Lower leg skin (tissue), 3 donors: ENCODE measurements at regions not wholly inside any gene's neighbourhood (a gene's known extent, or its start where the extent isn't known, plus 50 kb on each side); places are given as distances from the start of the nearest gene placed in this dataset.

Source experiments
- POLR2A ChIP-seq, 2 donors: fragments of 450-650 bp; IDR thresholded peaks; one replicate each; pipeline ENCODE4 v1.6.1; 2016 to 2017; ENCODE audit warnings: antibody characterized with exemption in 2 of 2, mild to moderate bottlenecking in 1 of 2, moderate library complexity in 1 of 2
- TF ChIP-seq, protein P1 (sequence below), 3 donors: fragments of 450-650 bp; IDR thresholded peaks; one replicate each; pipeline ENCODE4 v1.5.1; 2016; ENCODE audit warnings: antibody characterized with exemption in 3 of 3, mild to moderate bottlenecking in 3 of 3, moderate library complexity in 2 of 3

DNA sequence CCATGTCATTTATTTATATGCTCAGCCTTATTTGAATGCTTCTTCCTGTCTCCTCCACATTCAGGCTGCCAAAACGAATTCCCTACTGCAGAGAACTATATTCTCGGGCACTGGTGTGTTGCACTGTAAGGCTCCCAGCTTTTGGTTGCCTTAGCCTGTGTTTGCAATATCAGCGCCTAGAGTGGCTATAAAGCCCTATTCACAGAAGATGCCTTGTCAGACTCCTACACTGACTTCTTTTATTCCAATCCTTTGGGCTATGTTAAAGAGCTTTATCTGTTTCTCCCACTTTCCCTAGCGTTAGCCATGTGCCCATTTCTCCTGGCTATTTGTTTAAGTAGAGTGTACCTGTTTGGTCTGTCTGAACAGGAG lies 62.4 kb upstream of the EHBP1 start:
- TF ChIP-seq, protein P1, sequence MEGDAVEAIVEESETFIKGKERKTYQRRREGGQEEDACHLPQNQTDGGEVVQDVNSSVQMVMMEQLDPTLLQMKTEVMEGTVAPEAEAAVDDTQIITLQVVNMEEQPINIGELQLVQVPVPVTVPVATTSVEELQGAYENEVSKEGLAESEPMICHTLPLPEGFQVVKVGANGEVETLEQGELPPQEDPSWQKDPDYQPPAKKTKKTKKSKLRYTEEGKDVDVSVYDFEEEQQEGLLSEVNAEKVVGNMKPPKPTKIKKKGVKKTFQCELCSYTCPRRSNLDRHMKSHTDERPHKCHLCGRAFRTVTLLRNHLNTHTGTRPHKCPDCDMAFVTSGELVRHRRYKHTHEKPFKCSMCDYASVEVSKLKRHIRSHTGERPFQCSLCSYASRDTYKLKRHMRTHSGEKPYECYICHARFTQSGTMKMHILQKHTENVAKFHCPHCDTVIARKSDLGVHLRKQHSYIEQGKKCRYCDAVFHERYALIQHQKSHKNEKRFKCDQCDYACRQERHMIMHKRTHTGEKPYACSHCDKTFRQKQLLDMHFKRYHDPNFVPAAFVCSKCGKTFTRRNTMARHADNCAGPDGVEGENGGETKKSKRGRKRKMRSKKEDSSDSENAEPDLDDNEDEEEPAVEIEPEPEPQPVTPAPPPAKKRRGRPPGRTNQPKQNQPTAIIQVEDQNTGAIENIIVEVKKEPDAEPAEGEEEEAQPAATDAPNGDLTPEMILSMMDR (IDR thresholded peaks at IDR 0.05), result no peak
- TF ChIP-seq POLR2A (IDR thresholded peaks at IDR 0.05), result no peak
